ENCODE measurements at regions not wholly inside any gene's neighbourhood (a gene's known extent, or its start where the extent isn't known, plus 50 kb on each side); places are given as distances from the start of the nearest gene placed in this dataset.
"Not testable (repeated sequence)": the region's sequence is repeated elsewhere in the genome, so short reads cannot be mapped to it uniquely, and the experiment has no call there.

- WGBS, 2 experiments (ENCODE audit: extremely low coverage in 1 of 2, insufficient coverage in 1 of 2, insufficient read length in 1 of 2, insufficient replicate concordance in 2 of 2, low coverage in 1 of 2, low lambda C conversion rate in 2 of 2, missing lambda C conversion rate in 1 of 2), result 71% methylated on average over 7 of the region's 7 CpGs; no CpG with 5 or more reads in 1 of the 2 experiments
Observed at GRCh38 chr15:20281567-20282275, 259.9 kb downstream of the GOLGA6L6 start.

More at GRCh38 chr15:20281567-20282275, 259.9 kb downstream of the GOLGA6L6 start:
- H4K5ac ChIP-seq (ENCODE audit: insufficient read length, low read depth, low read length); H2BK5ac ChIP-seq (ENCODE audit: low read depth, low read length); POLR2A ChIA-PET (ENCODE audit: partially characterized antibody); CTCF ChIA-PET (ENCODE audit: partially characterized antibody); H2AK5ac ChIP-seq (ENCODE audit: low read depth, low read length); H3K27me3 ChIP-seq (replicated peaks in 1 of 4; ENCODE audit: control insufficient read depth in 3 of 4, extremely low read depth in 1 of 4, insufficient read depth in 3 of 4, low read length in 3 of 4); H3K4me1 ChIP-seq (replicated peaks in 1 of 4; ENCODE audit: control insufficient read depth in 3 of 4, insufficient read depth in 4 of 4, low read length in 3 of 4); H3K36me3 ChIP-seq (ENCODE audit: control insufficient read depth in 2 of 4, insufficient read depth in 4 of 4, low read length in 3 of 4); H2BK15ac ChIP-seq (ENCODE audit: low read length); H2AFZ ChIP-seq (ENCODE audit: low read length); H3K23ac ChIP-seq (ENCODE audit: insufficient read length); H3K4ac ChIP-seq (replicated peaks; ENCODE audit: insufficient read length, low read depth, low read length); H3K4me3 ChIP-seq (ENCODE audit: extremely low read depth in 1 of 4, insufficient read depth in 2 of 4, low read depth in 3 of 4, low read length in 4 of 4); H3K14ac ChIP-seq (ENCODE audit: insufficient read length); H4K20me1 ChIP-seq (replicated peaks in 1 of 2; ENCODE audit: control insufficient read depth in 1 of 2, insufficient read depth in 2 of 2, low read length in 2 of 2); H3K27ac ChIP-seq (ENCODE audit: low read depth, low read length); H3K18ac ChIP-seq (ENCODE audit: extremely low read depth, low read length); H4K91ac ChIP-seq (replicated peaks; ENCODE audit: insufficient read length, low read length); H3K79me2 ChIP-seq (ENCODE audit: control insufficient read depth in 1 of 2, insufficient read depth in 2 of 2, low read length in 2 of 2); H3K79me1 ChIP-seq (ENCODE audit: low read depth, low read length); H2BK20ac ChIP-seq (ENCODE audit: low read length); H3K56ac ChIP-seq (replicated peaks; ENCODE audit: insufficient read length, low read depth, low read length); DNase-seq (ENCODE audit: low read depth in 1 of 2, low spot score in 2 of 2); H2BK120ac ChIP-seq (replicated peaks; ENCODE audit: low read depth, low read length); H3K9ac ChIP-seq (replicated peaks in 1 of 4; ENCODE audit: extremely low read depth in 1 of 4, low read depth in 3 of 4, low read length in 3 of 4); H4K8ac ChIP-seq (ENCODE audit: extremely low read depth, insufficient read depth, low read length); H3K23me2 ChIP-seq (ENCODE audit: low read depth, low read length); FAIRE-seq; H3K4me2 ChIP-seq (ENCODE audit: insufficient read depth in 1 of 2, low read depth in 2 of 2, low read length in 2 of 2); H2BK12ac ChIP-seq (ENCODE audit: low read depth, low read length): not testable (repeated sequence)
- peaks cover 17 to 61% of the 10 kb centered on the region in 2 experiments; a peak in 3 of 4 replicates for H3K9me3 ChIP-seq (ENCODE audit: insufficient read depth in 2 of 2, low read depth in 1 of 2, low read length in 1 of 2)
